GM12891 (cell line): ENCODE measurements at regions not wholly inside any gene's neighbourhood (a gene's known extent, or its start where the extent isn't known, plus 50 kb on each side); places are given as distances from the start of the nearest gene placed in this dataset.

ENCODE experiments used
- POLR2A ChIP-seq: IDR thresholded peaks from 2 replicates; pipeline ENCODE4 v1.6.1; 2011; ENCODE audit warnings: low read depth, low read length, control low read depth
- POLR2AphosphoS5 ChIP-seq: IDR thresholded peaks from 2 replicates; pipeline ENCODE4 v1.6.1; 2011; ENCODE audit warnings: low read depth, low read length, control low read depth

- TF ChIP-seq POLR2A (no peak), POLR2AphosphoS5 (no peak)
These were observed 157.0 kb upstream of the PABPC3 start for GRCh38 chr13:24938966-24939365.
